ENCODE measurements at regions not wholly inside any gene's neighbourhood (a gene's known extent, or its start where the extent isn't known, plus 50 kb on each side); places are given as distances from the start of the nearest gene placed in this dataset.
"Not testable (repeated sequence)": the region's sequence is repeated elsewhere in the genome, so short reads cannot be mapped to it uniquely, and the experiment has no call there.

DNA sequence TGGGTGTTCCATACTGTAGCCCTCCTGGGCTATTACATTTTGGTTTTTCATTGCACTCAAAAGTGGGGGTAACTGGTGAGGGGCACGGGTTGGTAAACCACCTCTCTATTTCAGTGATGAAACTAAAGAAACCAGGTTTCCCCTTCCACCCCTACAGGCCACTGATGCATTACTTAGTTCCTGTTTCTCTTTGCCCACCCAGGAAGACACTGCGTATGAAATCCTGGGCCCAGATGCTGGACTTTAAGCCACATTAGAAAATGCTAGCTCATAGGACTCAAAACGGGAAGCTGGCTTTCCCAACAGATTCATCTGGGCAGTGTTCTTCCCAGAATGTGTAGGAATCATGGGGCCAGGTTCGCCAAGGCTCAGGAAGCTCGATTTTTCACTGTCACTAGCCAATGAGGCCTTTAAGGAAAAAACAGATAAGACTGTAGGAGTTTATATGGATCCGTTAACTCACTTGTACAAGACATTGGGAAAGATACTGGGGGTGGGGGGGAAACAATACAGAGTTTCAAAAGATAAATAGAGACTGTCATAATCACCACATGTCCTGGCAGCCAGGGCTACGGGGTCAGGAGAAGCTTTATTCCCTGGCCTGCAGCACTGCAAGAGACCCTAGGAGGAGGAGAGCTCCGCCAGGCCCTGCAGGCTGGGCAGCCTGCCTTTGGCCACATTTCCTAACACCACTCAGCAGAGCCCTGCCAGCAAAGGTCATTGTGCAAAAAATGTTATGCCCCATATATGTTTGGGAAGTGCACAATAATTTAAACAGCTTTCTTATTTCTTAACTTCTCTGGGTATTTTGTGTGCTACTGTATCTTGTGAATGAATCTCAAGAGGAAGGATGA is 228.5 kb upstream of the PLGLB2 start:
- TF ChIP-seq, protein P1, sequence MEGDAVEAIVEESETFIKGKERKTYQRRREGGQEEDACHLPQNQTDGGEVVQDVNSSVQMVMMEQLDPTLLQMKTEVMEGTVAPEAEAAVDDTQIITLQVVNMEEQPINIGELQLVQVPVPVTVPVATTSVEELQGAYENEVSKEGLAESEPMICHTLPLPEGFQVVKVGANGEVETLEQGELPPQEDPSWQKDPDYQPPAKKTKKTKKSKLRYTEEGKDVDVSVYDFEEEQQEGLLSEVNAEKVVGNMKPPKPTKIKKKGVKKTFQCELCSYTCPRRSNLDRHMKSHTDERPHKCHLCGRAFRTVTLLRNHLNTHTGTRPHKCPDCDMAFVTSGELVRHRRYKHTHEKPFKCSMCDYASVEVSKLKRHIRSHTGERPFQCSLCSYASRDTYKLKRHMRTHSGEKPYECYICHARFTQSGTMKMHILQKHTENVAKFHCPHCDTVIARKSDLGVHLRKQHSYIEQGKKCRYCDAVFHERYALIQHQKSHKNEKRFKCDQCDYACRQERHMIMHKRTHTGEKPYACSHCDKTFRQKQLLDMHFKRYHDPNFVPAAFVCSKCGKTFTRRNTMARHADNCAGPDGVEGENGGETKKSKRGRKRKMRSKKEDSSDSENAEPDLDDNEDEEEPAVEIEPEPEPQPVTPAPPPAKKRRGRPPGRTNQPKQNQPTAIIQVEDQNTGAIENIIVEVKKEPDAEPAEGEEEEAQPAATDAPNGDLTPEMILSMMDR (IDR thresholded peaks at IDR 0.05 in 4 of 5, conservative IDR thresholded peaks at IDR 0.05 in 1 of 5), result not testable (repeated sequence)
- TF ChIP-seq POLR2A (IDR thresholded peaks at IDR 0.05), result not testable (repeated sequence)
